Liver (tissue), 8 donors: ENCODE measurements at regions not wholly inside any gene's neighbourhood (a gene's known extent, or its start where the extent isn't known, plus 50 kb on each side); places are given as distances from the start of the nearest gene placed in this dataset.

Experiments used
- DNase-seq: peaks from one replicate; pipeline ENCODE4 v3.0.0-alpha.2; 2017; ENCODE audit warnings: low spot score
- H3K27ac ChIP-seq, 2 donors: one replicate each; pipeline ENCODE4 v1.7.0; 2013; ENCODE audit warnings: inconsistent platforms in 2 of 2, low read length in 2 of 2, control low read depth in 1 of 2, low read depth in 1 of 2, mild to moderate bottlenecking in 1 of 2
- H3K27me3 ChIP-seq, 4 donors: one replicate each; pipeline versions ENCODE4 v1.6.1 to v1.7.0; 2013; ENCODE audit warnings: low read length in 3 of 4, inconsistent platforms in 1 of 4, mild to moderate bottlenecking in 1 of 4, moderate library complexity in 1 of 4; ENCODE audit not compliant: control insufficient read depth in 4 of 4, insufficient read depth in 4 of 4
- H3K36me3 ChIP-seq, 4 donors: one replicate each; pipeline versions ENCODE4 v1.6.1 to v1.7.0; 2013; ENCODE audit warnings: low read length in 3 of 4, mild to moderate bottlenecking in 3 of 4, low read depth in 1 of 4, moderate library complexity in 1 of 4; ENCODE audit not compliant: control insufficient read depth in 4 of 4, insufficient read depth in 3 of 4
- H3K4me1 ChIP-seq, 4 donors: one replicate each; pipeline versions ENCODE4 v1.6.1 to v1.7.0; 2013; ENCODE audit warnings: low read length in 3 of 4, mild to moderate bottlenecking in 3 of 4, moderate library complexity in 1 of 4; ENCODE audit not compliant: control insufficient read depth in 4 of 4, insufficient read depth in 4 of 4
- H3K4me3 ChIP-seq, 3 donors: one replicate each; pipeline versions ENCODE4 v1.6.1 to v1.7.0; 2013; ENCODE audit warnings: low read length in 3 of 3, control low read depth in 1 of 3, low read depth in 1 of 3, mild to moderate bottlenecking in 1 of 3
- H3K9ac ChIP-seq, 2 donors: one replicate each; pipeline ENCODE4 v1.7.0; 2013; ENCODE audit warnings: low read length in 2 of 2, mild to moderate bottlenecking in 2 of 2, moderate library complexity in 2 of 2, control low read depth in 1 of 2, low read depth in 1 of 2
- H3K9me3 ChIP-seq, 4 donors: one replicate each; pipeline versions ENCODE4 v1.6.1 to v1.7.0; 2013; ENCODE audit warnings: low read length in 3 of 4; ENCODE audit not compliant: control insufficient read depth in 4 of 4
- EGR1 ChIP-seq, 2 donors: IDR thresholded peaks; 2 replicates each; pipeline ENCODE4 v1.6.1; 2016 to 2018; ENCODE audit warnings: antibody characterized with exemption in 2 of 2, low read depth in 2 of 2
- FOXA1 ChIP-seq: IDR thresholded peaks from 2 replicates; pipeline ENCODE4 v1.6.1; 2016; ENCODE audit warnings: antibody characterized with exemption
- FOXA2 ChIP-seq: IDR thresholded peaks from 2 replicates; pipeline ENCODE4 v1.6.1; 2016; ENCODE audit warnings: antibody characterized with exemption
- GABPA ChIP-seq, 2 donors: IDR thresholded peaks in 1 of 2; conservative IDR thresholded peaks in 1 of 2; 2 replicates each; pipeline ENCODE4 v1.6.1; 2016; ENCODE audit warnings: antibody characterized with exemption in 2 of 2, mild to moderate bottlenecking in 1 of 2, moderate library complexity in 1 of 2
- HNF4G ChIP-seq: IDR thresholded peaks from 2 replicates; pipeline ENCODE4 v1.6.1; 2016; ENCODE audit warnings: antibody characterized with exemption
- JUND ChIP-seq, 2 donors: IDR thresholded peaks; 2 replicates each; pipeline ENCODE4 v1.6.1; 2016; ENCODE audit warnings: antibody characterized with exemption in 2 of 2
- NR2F2 ChIP-seq: IDR thresholded peaks from 2 replicates; pipeline ENCODE4 v1.6.1; 2016; ENCODE audit warnings: antibody characterized with exemption
- RAD21 ChIP-seq, 2 donors: IDR thresholded peaks; 2 replicates each; pipeline ENCODE4 v1.6.1; 2016; ENCODE audit warnings: antibody characterized with exemption in 2 of 2, mild to moderate bottlenecking in 2 of 2
- RXRA ChIP-seq, 2 donors: IDR thresholded peaks; 2 replicates each; pipeline ENCODE4 v1.6.1; 2017 to 2018; ENCODE audit warnings: antibody characterized with exemption in 2 of 2, mild to moderate bottlenecking in 1 of 2
- SP1 ChIP-seq: IDR thresholded peaks from 2 replicates; pipeline ENCODE4 v1.6.1; 2018; ENCODE audit warnings: antibody characterized with exemption, mild to moderate bottlenecking
- WGBS: extraction: QIAGEN DNeasy Blood & Tissue Kit; methylation state at CpG from one replicate; pipeline ENCODE4 v1.1.7; 2013; 5-methylcytosine and 5-hydroxymethylcytosine counted together
- TF ChIP-seq, protein P1 (sequence below): IDR thresholded peaks from 2 replicates; pipeline ENCODE4 v1.6.1; 2016; ENCODE audit warnings: antibody characterized with exemption
- TF ChIP-seq, protein P2 (sequence below): IDR thresholded peaks from 2 replicates; pipeline ENCODE4 v1.6.1; 2016; ENCODE audit warnings: antibody characterized with exemption
- TF ChIP-seq, protein P3 (sequence below): fragments of 150-350 bp; IDR thresholded peaks from 2 replicates; pipeline ENCODE4 v1.5.1; 2017; ENCODE audit warnings: improper control_type of control experiment, low read depth, low read length; ENCODE audit not compliant: missing input control
- TF ChIP-seq, protein P4 (sequence below): IDR thresholded peaks from 2 replicates; pipeline ENCODE4 v1.6.1; 2016; ENCODE audit warnings: antibody characterized with exemption
- TF ChIP-seq, protein P5 (sequence below): IDR thresholded peaks from 2 replicates; pipeline ENCODE4 v1.6.1; 2016; ENCODE audit warnings: antibody characterized with exemption, mild to moderate bottlenecking
- donor health status: healthy.
- donor health status: healthy.
- donor health status: healthy.
- donor health status: healthy.
- donor health status: healthy.

DNA sequence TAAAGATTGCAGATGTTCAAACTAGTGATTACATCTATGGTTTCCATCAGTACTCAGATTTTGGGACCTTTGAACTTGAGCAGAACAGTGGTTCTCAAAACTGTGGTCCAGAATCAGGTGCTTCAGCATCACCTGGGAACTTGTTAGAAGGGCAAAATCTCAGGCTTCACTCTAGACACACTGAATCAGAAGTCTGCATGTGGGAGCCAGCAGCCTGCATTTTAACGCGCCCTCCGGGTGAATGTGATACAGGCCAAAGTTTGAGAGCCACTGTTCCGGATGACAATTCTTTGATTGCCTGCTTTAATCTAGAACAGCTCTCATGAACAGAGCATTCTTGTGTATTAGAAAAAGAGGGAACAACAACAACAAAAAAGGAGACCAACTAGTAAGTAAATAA, 261.7 kb downstream of the GPD2 start:
- Histone ChIP-seq H3K27ac (no peak overlapping the region), H3K27me3 (no peaks in the 10 kb centered on the region), H3K4me1 (no peaks in the 10 kb centered on the region), H3K9ac (no peak overlapping the region), H3K4me3 (no peak overlapping the region), H3K36me3 (no peaks in the 10 kb centered on the region), H3K9me3 (no peaks in the 10 kb centered on the region)
- WGBS: 93% methylated on average over 4 of the region's 4 CpGs
- TF ChIP-seq HNF4G (no peak), NR2F2 (no peak), RXRA (IDR thresholded peaks at IDR 0.05) (no peak), FOXA2 (no peak), FOXA1 (no peak), JUND (IDR thresholded peaks at IDR 0.05) (no peak)
- TF ChIP-seq, protein P1, sequence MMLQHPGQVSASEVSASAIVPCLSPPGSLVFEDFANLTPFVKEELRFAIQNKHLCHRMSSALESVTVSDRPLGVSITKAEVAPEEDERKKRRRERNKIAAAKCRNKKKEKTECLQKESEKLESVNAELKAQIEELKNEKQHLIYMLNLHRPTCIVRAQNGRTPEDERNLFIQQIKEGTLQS: no peak
- TF ChIP-seq, protein P2, sequence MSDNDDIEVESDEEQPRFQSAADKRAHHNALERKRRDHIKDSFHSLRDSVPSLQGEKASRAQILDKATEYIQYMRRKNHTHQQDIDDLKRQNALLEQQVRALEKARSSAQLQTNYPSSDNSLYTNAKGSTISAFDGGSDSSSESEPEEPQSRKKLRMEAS: no peak
- TF ChIP-seq, protein P3, sequence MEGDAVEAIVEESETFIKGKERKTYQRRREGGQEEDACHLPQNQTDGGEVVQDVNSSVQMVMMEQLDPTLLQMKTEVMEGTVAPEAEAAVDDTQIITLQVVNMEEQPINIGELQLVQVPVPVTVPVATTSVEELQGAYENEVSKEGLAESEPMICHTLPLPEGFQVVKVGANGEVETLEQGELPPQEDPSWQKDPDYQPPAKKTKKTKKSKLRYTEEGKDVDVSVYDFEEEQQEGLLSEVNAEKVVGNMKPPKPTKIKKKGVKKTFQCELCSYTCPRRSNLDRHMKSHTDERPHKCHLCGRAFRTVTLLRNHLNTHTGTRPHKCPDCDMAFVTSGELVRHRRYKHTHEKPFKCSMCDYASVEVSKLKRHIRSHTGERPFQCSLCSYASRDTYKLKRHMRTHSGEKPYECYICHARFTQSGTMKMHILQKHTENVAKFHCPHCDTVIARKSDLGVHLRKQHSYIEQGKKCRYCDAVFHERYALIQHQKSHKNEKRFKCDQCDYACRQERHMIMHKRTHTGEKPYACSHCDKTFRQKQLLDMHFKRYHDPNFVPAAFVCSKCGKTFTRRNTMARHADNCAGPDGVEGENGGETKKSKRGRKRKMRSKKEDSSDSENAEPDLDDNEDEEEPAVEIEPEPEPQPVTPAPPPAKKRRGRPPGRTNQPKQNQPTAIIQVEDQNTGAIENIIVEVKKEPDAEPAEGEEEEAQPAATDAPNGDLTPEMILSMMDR: no peak
- no peak for DNase-seq

DNA sequence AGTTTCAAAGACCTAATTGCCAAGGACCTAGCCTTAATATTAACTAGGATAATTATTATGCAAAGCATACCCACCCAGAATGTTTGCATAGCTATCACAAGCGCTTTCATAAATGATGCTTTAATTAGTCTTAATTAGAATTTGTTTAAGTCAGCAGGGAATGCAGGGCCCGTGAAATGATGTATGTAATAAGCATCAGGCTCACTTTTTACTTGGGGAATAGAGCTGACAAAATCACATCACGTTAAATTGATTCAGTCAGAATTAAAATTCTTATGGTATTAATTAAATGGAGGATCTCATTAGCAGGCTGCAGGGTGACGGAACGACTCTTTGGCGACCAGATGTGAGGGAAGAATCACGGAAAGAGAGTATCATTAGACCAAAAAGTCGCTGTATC, 264.5 kb downstream of the GPD2 start:
- H3K27ac ChIP-seq: no peak overlapping the region
- no peaks in the 10 kb centered on the region for H3K27me3 ChIP-seq
- H3K4me1 ChIP-seq: no peaks in the 10 kb centered on the region
- 74% methylated on average over 8 of the region's 8 CpGs for WGBS
- TF ChIP-seq SP1 (no peak), EGR1 (IDR thresholded peaks at IDR 0.05; ENCODE audit: low read depth in 2 of 2) (no peak), GABPA (IDR thresholded peaks at IDR 0.05 in 1 of 2, conservative IDR thresholded peaks at IDR 0.05 in 1 of 2) (no peak), RAD21 (IDR thresholded peaks at IDR 0.05) (no peak), FOXA2 (no peak)
- TF ChIP-seq, protein P4, sequence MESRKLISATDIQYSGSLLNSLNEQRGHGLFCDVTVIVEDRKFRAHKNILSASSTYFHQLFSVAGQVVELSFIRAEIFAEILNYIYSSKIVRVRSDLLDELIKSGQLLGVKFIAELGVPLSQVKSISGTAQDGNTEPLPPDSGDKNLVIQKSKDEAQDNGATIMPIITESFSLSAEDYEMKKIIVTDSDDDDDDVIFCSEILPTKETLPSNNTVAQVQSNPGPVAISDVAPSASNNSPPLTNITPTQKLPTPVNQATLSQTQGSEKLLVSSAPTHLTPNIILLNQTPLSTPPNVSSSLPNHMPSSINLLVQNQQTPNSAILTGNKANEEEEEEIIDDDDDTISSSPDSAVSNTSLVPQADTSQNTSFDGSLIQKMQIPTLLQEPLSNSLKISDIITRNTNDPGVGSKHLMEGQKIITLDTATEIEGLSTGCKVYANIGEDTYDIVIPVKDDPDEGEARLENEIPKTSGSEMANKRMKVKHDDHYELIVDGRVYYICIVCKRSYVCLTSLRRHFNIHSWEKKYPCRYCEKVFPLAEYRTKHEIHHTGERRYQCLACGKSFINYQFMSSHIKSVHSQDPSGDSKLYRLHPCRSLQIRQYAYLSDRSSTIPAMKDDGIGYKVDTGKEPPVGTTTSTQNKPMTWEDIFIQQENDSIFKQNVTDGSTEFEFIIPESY: no peak
- TF ChIP-seq, protein P5, sequence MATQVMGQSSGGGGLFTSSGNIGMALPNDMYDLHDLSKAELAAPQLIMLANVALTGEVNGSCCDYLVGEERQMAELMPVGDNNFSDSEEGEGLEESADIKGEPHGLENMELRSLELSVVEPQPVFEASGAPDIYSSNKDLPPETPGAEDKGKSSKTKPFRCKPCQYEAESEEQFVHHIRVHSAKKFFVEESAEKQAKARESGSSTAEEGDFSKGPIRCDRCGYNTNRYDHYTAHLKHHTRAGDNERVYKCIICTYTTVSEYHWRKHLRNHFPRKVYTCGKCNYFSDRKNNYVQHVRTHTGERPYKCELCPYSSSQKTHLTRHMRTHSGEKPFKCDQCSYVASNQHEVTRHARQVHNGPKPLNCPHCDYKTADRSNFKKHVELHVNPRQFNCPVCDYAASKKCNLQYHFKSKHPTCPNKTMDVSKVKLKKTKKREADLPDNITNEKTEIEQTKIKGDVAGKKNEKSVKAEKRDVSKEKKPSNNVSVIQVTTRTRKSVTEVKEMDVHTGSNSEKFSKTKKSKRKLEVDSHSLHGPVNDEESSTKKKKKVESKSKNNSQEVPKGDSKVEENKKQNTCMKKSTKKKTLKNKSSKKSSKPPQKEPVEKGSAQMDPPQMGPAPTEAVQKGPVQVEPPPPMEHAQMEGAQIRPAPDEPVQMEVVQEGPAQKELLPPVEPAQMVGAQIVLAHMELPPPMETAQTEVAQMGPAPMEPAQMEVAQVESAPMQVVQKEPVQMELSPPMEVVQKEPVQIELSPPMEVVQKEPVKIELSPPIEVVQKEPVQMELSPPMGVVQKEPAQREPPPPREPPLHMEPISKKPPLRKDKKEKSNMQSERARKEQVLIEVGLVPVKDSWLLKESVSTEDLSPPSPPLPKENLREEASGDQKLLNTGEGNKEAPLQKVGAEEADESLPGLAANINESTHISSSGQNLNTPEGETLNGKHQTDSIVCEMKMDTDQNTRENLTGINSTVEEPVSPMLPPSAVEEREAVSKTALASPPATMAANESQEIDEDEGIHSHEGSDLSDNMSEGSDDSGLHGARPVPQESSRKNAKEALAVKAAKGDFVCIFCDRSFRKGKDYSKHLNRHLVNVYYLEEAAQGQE: no peak
- TF ChIP-seq, protein P3: no peak
- TF ChIP-seq, protein P2: no peak
- no peak overlapping the region for H3K4me3 ChIP-seq
- no peaks in the 10 kb centered on the region for H3K36me3 ChIP-seq
- no peaks in the 10 kb centered on the region for H3K9me3 ChIP-seq
- H3K9ac ChIP-seq: no peak overlapping the region
- DNase-seq: no peak
